Neural crest cell (in vitro differentiated cells): ENCODE measurements at regions not wholly inside any gene's neighbourhood (a gene's known extent, or its start where the extent isn't known, plus 50 kb on each side); places are given as distances from the start of the nearest gene placed in this dataset.

ENCODE experiments used
- DNase-seq: peaks from one replicate; pipeline ENCODE4 v3.0.0; 2021; ENCODE audit warnings: low read depth, mixed read lengths, low spot score
- H3K27ac Mint-ChIP-seq: one replicate; pipeline ENCODE4 v1.8.0; 2021; ENCODE audit warnings: mild to moderate bottlenecking, mixed read lengths; ENCODE audit not compliant: unreplicated experiment
- H3K27me3 Mint-ChIP-seq: 2 replicates; pipeline ENCODE4 v1.8.0; 2021; ENCODE audit warnings: low read depth, mild to moderate bottlenecking, mixed read lengths
- H3K36me3 Mint-ChIP-seq: 2 replicates; pipeline ENCODE4 v1.8.0; 2021; ENCODE audit warnings: low read depth, mild to moderate bottlenecking, mixed read lengths
- H3K4me1 Mint-ChIP-seq: 2 replicates; pipeline ENCODE4 v1.8.0; 2021; ENCODE audit warnings: mixed read lengths
- H3K4me3 Mint-ChIP-seq: one replicate; pipeline ENCODE4 v1.8.0; 2021; ENCODE audit warnings: mild to moderate bottlenecking, mixed read lengths
- H3K9me3 Mint-ChIP-seq: 2 replicates; pipeline ENCODE4 v1.8.0; 2021; ENCODE audit warnings: mixed read lengths
- CTCF ChIP-seq: fragments of 200-600 bp; sonication (generic); conservative IDR thresholded peaks from 2 replicates; pipeline ENCODE4 v1.5.0; 2021; ENCODE audit warnings: antibody characterized with exemption, mild to moderate bottlenecking

DNA sequence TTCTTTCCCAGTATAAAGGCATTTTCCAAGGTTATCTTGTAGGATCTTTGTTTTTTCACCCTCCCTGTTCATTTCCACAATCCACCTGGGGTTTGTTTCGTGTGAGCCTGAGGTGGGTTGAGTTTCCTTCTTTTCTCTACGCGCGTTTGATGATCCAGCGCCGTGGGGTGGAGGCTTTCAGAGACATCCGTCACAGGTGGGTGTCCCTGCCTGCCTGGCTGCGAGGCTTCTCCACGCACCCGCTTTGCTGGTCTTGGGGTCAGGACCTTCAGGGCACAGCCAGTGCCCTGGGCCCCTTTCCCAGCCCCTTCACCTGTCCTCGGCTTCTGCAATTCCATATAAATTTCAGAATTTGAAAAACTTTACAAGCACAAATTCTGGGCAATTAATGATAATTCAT, 109.0 kb upstream of the ALKAL2 start:
- H3K4me3 Mint-ChIP-seq, result no peak overlapping the region
- peaks cover 41% of the 10 kb centered on the region for H3K4me1 Mint-ChIP-seq
- no peaks in the 10 kb centered on the region for H3K27me3 Mint-ChIP-seq
- TF ChIP-seq CTCF, result no peak
- no peaks in the 10 kb centered on the region for H3K36me3 Mint-ChIP-seq
- no peaks in the 10 kb centered on the region for H3K9me3 Mint-ChIP-seq
- no peak overlapping the region for H3K27ac Mint-ChIP-seq
- DNase-seq, result no peak

GRCh38 chr2:395886-396285, 108.0 kb upstream of the ALKAL2 start:
- Mint-ChIP-seq H3K27ac (no peak overlapping the region), H3K4me1 (peaks cover 41% of the 10 kb centered on the region), H3K9me3 (no peaks in the 10 kb centered on the region), H3K36me3 (no peaks in the 10 kb centered on the region), H3K27me3 (no peaks in the 10 kb centered on the region), H3K4me3 (no peak overlapping the region)
- no peak for DNase-seq
- TF ChIP-seq CTCF, result no peak

GRCh38 chr2:393711-394696, 106.1 kb upstream of the ALKAL2 start:
- peak overlapping the region; percentile 62 for H3K4me3 Mint-ChIP-seq
- no peaks in the 10 kb centered on the region for H3K9me3 Mint-ChIP-seq
- H3K4me1 Mint-ChIP-seq, result peaks cover 41% of the 10 kb centered on the region
- no peak for TF ChIP-seq CTCF
- H3K27ac Mint-ChIP-seq, result peak overlapping the region; percentile 52
- no peaks in the 10 kb centered on the region for H3K36me3 Mint-ChIP-seq
- H3K27me3 Mint-ChIP-seq, result no peaks in the 10 kb centered on the region
- DNase-seq, result peak; percentile 49

DNA sequence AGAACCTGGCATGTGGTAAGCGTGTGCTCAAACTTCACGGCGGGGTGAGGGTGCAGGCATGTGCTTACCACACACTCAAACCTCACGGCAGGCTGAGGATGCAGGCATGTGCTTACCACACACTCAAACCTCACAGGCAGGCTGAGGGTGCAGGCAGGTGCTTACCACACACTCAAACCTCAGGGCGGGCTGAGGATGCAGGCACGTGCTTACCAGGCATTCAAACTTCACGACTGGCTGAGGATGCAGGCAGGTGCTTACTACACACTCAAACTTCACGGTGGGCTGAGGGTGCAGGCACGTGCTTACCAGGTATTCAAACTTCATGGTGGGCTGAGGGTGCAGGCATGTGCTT, 105.0 kb upstream of the ALKAL2 start:
- Mint-ChIP-seq H3K36me3 (no peaks in the 10 kb centered on the region), H3K27me3 (no peaks in the 10 kb centered on the region), H3K9me3 (no peaks in the 10 kb centered on the region), H3K4me1 (peaks cover 41% of the 10 kb centered on the region), H3K4me3 (no peak overlapping the region), H3K27ac (no peak overlapping the region)
- no peak for DNase-seq
- TF ChIP-seq CTCF, result no peak

DNA sequence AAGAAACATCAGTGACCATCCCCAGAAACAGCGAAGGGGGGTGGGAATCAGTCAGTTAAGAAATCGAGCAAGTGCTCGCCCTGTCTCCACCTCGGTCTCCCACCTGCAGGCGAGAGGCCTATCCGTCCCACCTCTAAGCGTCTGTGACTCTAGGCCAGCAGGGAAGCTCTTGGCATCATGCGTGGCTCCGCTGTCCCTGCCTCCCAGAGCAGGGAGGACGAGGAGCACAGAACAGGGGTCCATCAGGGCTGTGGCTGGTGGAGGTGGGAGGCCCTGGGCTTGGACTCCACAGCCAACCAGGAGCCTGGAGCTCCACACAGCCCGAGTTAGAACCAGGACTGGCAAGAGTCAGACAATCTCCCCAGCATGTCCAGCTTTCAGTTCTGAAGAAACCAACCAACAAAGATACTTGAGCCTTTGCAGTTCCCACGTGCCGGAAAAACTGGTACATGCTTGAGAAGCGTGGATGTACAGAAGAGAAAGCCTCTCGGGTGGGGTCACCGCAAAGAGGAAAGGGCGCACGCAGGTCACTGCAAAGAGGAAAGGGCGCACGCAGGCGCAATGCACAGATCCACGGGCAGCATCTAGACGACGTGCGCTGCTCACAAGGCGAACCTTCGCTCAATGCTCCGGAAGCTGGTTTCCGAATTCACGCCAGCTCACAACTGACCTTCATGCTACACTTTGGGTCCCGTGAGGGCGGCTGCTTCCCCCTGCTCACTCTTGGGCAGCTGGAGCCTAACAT, 104.5 kb upstream of the ALKAL2 start:
- Mint-ChIP-seq H3K4me3 (no peak overlapping the region), H3K27ac (no peak overlapping the region), H3K27me3 (no peaks in the 10 kb centered on the region), H3K4me1 (peaks cover 36% of the 10 kb centered on the region), H3K36me3 (no peaks in the 10 kb centered on the region), H3K9me3 (no peaks in the 10 kb centered on the region)
- DNase-seq, result no peak
- TF ChIP-seq CTCF, result no peak
